Neural cell (in vitro differentiated cells): ENCODE measurements at regions not wholly inside any gene's neighbourhood (a gene's known extent, or its start where the extent isn't known, plus 50 kb on each side); places are given as distances from the start of the nearest gene placed in this dataset.

Experiments
- H2AFZ ChIP-seq: fragments of 200-600, 300-800 bp; sonication (generic), shearing (Covaris generic); 2 replicates; pipeline ENCODE4 v1.6.0; 2014; ENCODE audit warnings: low read depth, mild to moderate bottlenecking, antibody characterized with exemption, low read length, moderate library complexity
- H3F3A ChIP-seq: fragments of 200-600 bp; shearing (Covaris generic); 2 replicates; pipeline ENCODE4 v1.6.1; 2016; ENCODE audit warnings: mild to moderate bottlenecking, moderate library complexity, mixed read lengths, antibody characterized with exemption, low read length; ENCODE audit not compliant: insufficient read depth, poor library complexity, severe bottlenecking
- H3K27ac ChIP-seq: fragments of 200-600, 300-800 bp; sonication (generic), shearing (Covaris generic); 2 replicates; pipeline ENCODE4 v1.5.1; 2014; ENCODE audit warnings: mild to moderate bottlenecking, low read length, moderate library complexity
- H3K27me3 ChIP-seq: fragments of 300-800, 200-600 bp; sonication (generic), shearing (Covaris generic); 2 replicates; pipeline ENCODE4 v1.6.0; 2014; ENCODE audit warnings: mild to moderate bottlenecking, low read depth, low read length, moderate library complexity; ENCODE audit not compliant: insufficient read depth
- H3K36me3 ChIP-seq: fragments of 300-800, 200-600 bp; sonication (generic), shearing (Covaris generic); 2 replicates; pipeline ENCODE4 v1.5.1; 2014; ENCODE audit warnings: mild to moderate bottlenecking, antibody characterized with exemption, low read length, moderate library complexity; ENCODE audit not compliant: insufficient read depth
- H3K4me2 ChIP-seq: fragments of 300-800, 200-600 bp; sonication (generic), shearing (Covaris generic); 2 replicates; pipeline ENCODE4 v1.6.0; 2014; ENCODE audit warnings: mild to moderate bottlenecking, low read length
- H3K4me3 ChIP-seq: fragments of 300-800, 200-600 bp; sonication (generic), shearing (Covaris generic); 2 replicates; pipeline ENCODE4 v1.5.1; 2014; ENCODE audit warnings: mild to moderate bottlenecking, low read length, moderate library complexity
- H3K79me2 ChIP-seq: fragments of 200-600 bp; shearing (Covaris generic); replicated peaks from 2 replicates; pipeline ENCODE4 v1.6.0; 2014; ENCODE audit warnings: mild to moderate bottlenecking, low read length, moderate library complexity; ENCODE audit not compliant: insufficient read depth
- H3K9ac ChIP-seq: fragments of 300-800, 200-600 bp; sonication (generic), shearing (Covaris generic); 2 replicates; pipeline ENCODE4 v1.6.1; 2016; ENCODE audit warnings: mild to moderate bottlenecking, low read length, mixed read lengths
- H3K9me2 ChIP-seq: fragments of 200-600 bp; shearing (Covaris generic); 2 replicates; pipeline ENCODE4 v1.6.1; 2016; ENCODE audit warnings: mild to moderate bottlenecking, low read length, mixed read lengths; ENCODE audit not compliant: insufficient read depth
- H3K9me3 ChIP-seq: fragments of 200-600, 300-800 bp; sonication (generic), shearing (Covaris generic); 2 replicates; pipeline ENCODE4 v1.6.1; 2016; ENCODE audit warnings: mild to moderate bottlenecking, mixed run types, low read length, moderate library complexity, mixed read lengths
- H4K20me1 ChIP-seq: fragments of 200-600 bp; shearing (Covaris generic); 2 replicates; pipeline ENCODE4 v1.6.1; 2016; ENCODE audit warnings: mild to moderate bottlenecking, mixed run types; ENCODE audit not compliant: insufficient read depth
- EP300 ChIP-seq: fragments of 450-650 bp; conservative IDR thresholded peaks from 2 replicates; pipeline ENCODE4 v1.6.1; 2014; ENCODE audit warnings: antibody characterized with exemption, mild to moderate bottlenecking, moderate library complexity; ENCODE audit not compliant: poor library complexity, severe bottlenecking
- EZH2 ChIP-seq: fragments of 200-600, 300-800 bp; shearing (Covaris generic), sonication (generic); IDR thresholded peaks from 2 replicates; pipeline ENCODE4 v1.6.1; 2014; ENCODE audit warnings: antibody characterized with exemption, low read length, borderline replicate concordance, mild to moderate bottlenecking; ENCODE audit not compliant: insufficient read depth, poor library complexity, severe bottlenecking
- MXI1 ChIP-seq: fragments of 450-650 bp; conservative IDR thresholded peaks from 2 replicates; pipeline ENCODE4 v1.6.1; 2014; ENCODE audit warnings: antibody characterized with exemption, mild to moderate bottlenecking; ENCODE audit not compliant: poor library complexity, severe bottlenecking
- POLR2AphosphoS5 ChIP-seq: IDR thresholded peaks from 2 replicates; pipeline ENCODE4 v1.6.1; 2012
- RAD21 ChIP-seq: fragments of 450-650 bp; conservative IDR thresholded peaks from 2 replicates; pipeline ENCODE4 v1.6.1; 2014; ENCODE audit warnings: antibody characterized with exemption, mild to moderate bottlenecking, moderate library complexity
- SMC3 ChIP-seq: fragments of 450-650 bp; conservative IDR thresholded peaks from 2 replicates; pipeline ENCODE4 v1.6.1; 2014; ENCODE audit warnings: antibody characterized with exemption, mild to moderate bottlenecking, moderate library complexity; ENCODE audit not compliant: poor library complexity
- TAF1 ChIP-seq: IDR thresholded peaks from 2 replicates; pipeline ENCODE4 v1.6.1; 2012; ENCODE audit warnings: low read depth
- TF ChIP-seq, protein P1 (sequence below): fragments of 450-650 bp; IDR thresholded peaks from 2 replicates; pipeline ENCODE4 v1.5.1; 2014; ENCODE audit warnings: antibody characterized with exemption, mild to moderate bottlenecking, moderate library complexity; ENCODE audit not compliant: poor library complexity, severe bottlenecking
- TF ChIP-seq, protein P2 (sequence below): IDR thresholded peaks from 2 replicates; pipeline ENCODE4 v1.6.1; 2012; ENCODE audit warnings: borderline replicate concordance

DNA sequence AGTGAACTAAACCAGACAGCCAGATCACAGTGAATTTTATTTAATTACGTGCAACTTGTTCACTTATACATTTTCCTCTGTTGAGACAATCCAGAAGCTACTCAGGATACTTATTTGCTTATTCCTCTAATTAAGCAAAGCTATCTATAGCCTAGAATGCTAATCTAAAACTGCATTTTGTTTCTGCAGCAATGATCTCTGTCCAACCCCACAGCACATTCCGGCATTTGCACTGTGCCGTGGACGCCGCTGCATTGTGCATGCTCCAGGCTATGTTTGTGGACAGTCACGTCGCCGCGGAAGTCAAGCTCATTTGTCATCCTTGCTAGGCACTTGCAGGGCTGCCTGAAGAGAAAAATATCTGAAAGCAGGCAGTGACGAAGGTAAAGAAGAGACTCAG, 406.9 kb downstream of the RFC3 start:
- Histone ChIP-seq H3K27me3 (no peaks in the 10 kb centered on the region), H3K36me3 (no peaks in the 10 kb centered on the region), H4K20me1 (no peaks in the 10 kb centered on the region), H3K9me3 (no peaks in the 10 kb centered on the region), H3K4me2 (no peak overlapping the region), H3K4me3 (no peak overlapping the region), H3F3A (no peaks in the 10 kb centered on the region), H3K79me2 (no peaks in the 10 kb centered on the region), H3K27ac (no peak overlapping the region), H3K9ac (no peak overlapping the region), H3K9me2 (no peaks in the 10 kb centered on the region), H2AFZ (no peak overlapping the region)
- no peak for TF ChIP-seq RAD21
- TF ChIP-seq, protein P1, sequence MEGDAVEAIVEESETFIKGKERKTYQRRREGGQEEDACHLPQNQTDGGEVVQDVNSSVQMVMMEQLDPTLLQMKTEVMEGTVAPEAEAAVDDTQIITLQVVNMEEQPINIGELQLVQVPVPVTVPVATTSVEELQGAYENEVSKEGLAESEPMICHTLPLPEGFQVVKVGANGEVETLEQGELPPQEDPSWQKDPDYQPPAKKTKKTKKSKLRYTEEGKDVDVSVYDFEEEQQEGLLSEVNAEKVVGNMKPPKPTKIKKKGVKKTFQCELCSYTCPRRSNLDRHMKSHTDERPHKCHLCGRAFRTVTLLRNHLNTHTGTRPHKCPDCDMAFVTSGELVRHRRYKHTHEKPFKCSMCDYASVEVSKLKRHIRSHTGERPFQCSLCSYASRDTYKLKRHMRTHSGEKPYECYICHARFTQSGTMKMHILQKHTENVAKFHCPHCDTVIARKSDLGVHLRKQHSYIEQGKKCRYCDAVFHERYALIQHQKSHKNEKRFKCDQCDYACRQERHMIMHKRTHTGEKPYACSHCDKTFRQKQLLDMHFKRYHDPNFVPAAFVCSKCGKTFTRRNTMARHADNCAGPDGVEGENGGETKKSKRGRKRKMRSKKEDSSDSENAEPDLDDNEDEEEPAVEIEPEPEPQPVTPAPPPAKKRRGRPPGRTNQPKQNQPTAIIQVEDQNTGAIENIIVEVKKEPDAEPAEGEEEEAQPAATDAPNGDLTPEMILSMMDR, result no peak
- TF ChIP-seq POLR2AphosphoS5, result no peak
- no peak for TF ChIP-seq TAF1
- TF ChIP-seq SMC3, result no peak
- TF ChIP-seq EZH2, result no peak
- TF ChIP-seq, protein P2, sequence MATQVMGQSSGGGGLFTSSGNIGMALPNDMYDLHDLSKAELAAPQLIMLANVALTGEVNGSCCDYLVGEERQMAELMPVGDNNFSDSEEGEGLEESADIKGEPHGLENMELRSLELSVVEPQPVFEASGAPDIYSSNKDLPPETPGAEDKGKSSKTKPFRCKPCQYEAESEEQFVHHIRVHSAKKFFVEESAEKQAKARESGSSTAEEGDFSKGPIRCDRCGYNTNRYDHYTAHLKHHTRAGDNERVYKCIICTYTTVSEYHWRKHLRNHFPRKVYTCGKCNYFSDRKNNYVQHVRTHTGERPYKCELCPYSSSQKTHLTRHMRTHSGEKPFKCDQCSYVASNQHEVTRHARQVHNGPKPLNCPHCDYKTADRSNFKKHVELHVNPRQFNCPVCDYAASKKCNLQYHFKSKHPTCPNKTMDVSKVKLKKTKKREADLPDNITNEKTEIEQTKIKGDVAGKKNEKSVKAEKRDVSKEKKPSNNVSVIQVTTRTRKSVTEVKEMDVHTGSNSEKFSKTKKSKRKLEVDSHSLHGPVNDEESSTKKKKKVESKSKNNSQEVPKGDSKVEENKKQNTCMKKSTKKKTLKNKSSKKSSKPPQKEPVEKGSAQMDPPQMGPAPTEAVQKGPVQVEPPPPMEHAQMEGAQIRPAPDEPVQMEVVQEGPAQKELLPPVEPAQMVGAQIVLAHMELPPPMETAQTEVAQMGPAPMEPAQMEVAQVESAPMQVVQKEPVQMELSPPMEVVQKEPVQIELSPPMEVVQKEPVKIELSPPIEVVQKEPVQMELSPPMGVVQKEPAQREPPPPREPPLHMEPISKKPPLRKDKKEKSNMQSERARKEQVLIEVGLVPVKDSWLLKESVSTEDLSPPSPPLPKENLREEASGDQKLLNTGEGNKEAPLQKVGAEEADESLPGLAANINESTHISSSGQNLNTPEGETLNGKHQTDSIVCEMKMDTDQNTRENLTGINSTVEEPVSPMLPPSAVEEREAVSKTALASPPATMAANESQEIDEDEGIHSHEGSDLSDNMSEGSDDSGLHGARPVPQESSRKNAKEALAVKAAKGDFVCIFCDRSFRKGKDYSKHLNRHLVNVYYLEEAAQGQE, result no peak
- TF ChIP-seq MXI1, result no peak
- TF ChIP-seq EP300, result no peak

DNA sequence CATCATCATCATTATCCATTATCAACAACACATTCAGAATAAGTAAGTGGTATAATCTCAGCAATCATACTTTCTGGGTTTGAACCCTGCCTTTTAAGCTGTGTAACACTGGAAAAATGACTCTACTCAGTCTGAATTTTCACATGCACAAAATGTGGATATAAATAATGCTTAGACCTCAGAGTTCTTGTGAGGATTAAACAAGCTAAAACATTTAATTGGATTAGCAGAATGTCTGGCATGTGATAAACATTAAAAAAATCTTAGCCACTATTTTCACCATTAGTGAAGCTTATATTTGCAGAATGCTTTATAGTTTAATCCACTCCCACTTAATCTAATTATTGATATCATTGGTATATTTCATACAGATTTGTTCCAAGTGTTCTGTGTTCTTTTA, 412.3 kb downstream of the RFC3 start:
- H3K36me3 ChIP-seq, result no peaks in the 10 kb centered on the region
- H3K9me3 ChIP-seq, result no peaks in the 10 kb centered on the region
- H4K20me1 ChIP-seq, result no peaks in the 10 kb centered on the region
- no peak overlapping the region for H2AFZ ChIP-seq
- no peak overlapping the region for H3K4me2 ChIP-seq
- no peaks in the 10 kb centered on the region for H3F3A ChIP-seq
- no peak overlapping the region for H3K4me3 ChIP-seq
- H3K9ac ChIP-seq, result no peak overlapping the region
- no peaks in the 10 kb centered on the region for H3K27me3 ChIP-seq
- no peak overlapping the region for H3K27ac ChIP-seq
- H3K9me2 ChIP-seq, result no peaks in the 10 kb centered on the region
- TF ChIP-seq SMC3, result no peak
- no peak for TF ChIP-seq EZH2
- no peak for TF ChIP-seq EP300
- H3K79me2 ChIP-seq, result no peaks in the 10 kb centered on the region

DNA sequence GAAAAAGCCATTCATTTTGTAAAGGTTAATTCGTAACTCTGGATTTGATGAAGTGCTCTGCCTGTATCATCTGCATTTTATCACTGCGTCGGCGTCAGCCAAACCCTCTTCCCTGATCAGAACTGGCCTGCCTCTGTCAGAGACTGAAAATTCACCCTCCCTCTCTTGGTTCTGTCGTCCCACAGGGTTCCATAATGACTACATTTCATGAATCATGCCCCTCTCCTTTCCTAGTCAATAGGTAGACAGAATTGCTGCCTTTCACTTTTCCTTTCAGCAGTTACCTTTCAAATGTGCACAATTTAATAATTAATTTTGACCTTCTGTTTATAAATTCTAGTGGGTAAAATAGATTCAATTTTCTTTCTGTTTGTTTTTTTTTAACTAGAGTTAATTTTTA, 423.4 kb downstream of the RFC3 start:
- Histone ChIP-seq H3K9me2 (no peaks in the 10 kb centered on the region), H3K27me3 (no peaks in the 10 kb centered on the region), H3F3A (no peaks in the 10 kb centered on the region), H3K9me3 (no peaks in the 10 kb centered on the region), H3K27ac (no peak overlapping the region), H2AFZ (no peak overlapping the region), H3K4me2 (no peak overlapping the region), H4K20me1 (no peaks in the 10 kb centered on the region), H3K4me3 (no peak overlapping the region), H3K36me3 (no peaks in the 10 kb centered on the region), H3K9ac (no peak overlapping the region), H3K79me2 (no peaks in the 10 kb centered on the region)
- TF ChIP-seq SMC3 (no peak), EZH2 (no peak), MXI1 (no peak), TAF1 (no peak), RAD21 (no peak), POLR2AphosphoS5 (no peak), EP300 (no peak)
- TF ChIP-seq, protein P1, result no peak
